H1 (cell line): ENCODE measurements at regions not wholly inside any gene's neighbourhood (a gene's known extent, or its start where the extent isn't known, plus 50 kb on each side); places are given as distances from the start of the nearest gene placed in this dataset.

ENCODE experiments used
- CTCF ChIA-PET: fragments of 300-600 bp; sonication (Branson Sonifier 250); formaldehyde crosslinking; loops from one replicate; lab custom pipeline; 2021; ENCODE audit not compliant: partially characterized antibody; lab: Charles Lee
- POLR2A ChIA-PET: fragments of 300-600 bp; sonication (Branson Sonifier 250); formaldehyde crosslinking; loops from one replicate; lab custom pipeline; 2021; ENCODE audit warnings: inconsistent platforms; ENCODE audit not compliant: partially characterized antibody; lab: Charles Lee
- DNase-seq, 2 experiments: peaks; one replicate each; pipeline versions ENCODE4 v3.0.0 to v3.0.0-alpha.2; 2010 to 2022; ENCODE audit warnings: low spot score in 2 of 2, low read depth in 1 of 2, mixed read lengths in 1 of 2
- FAIRE-seq: peaks from 2 replicates; lab custom pipeline; 2011; peaks lifted over from hg19 to GRCh38; lab: Jason Lieb, UNC
- H2AFZ ChIP-seq: 2 replicates; pipeline ENCODE4 v1.8.1; 2012; ENCODE audit warnings: low read length, inconsistent platforms
- H2AK5ac ChIP-seq: 2 replicates; pipeline ENCODE4 v1.6.1; 2013; ENCODE audit warnings: low read depth, low read length
- H2BK120ac ChIP-seq: replicated peaks from 2 replicates; pipeline ENCODE3; 2013; ENCODE audit warnings: low read depth, low read length, inconsistent platforms
- H2BK12ac ChIP-seq: 2 replicates; pipeline ENCODE4 v1.6.1; 2013; ENCODE audit warnings: low read depth, low read length
- H2BK15ac ChIP-seq: 2 replicates; pipeline ENCODE4 v1.6.1; 2013; ENCODE audit warnings: low read length
- H2BK20ac ChIP-seq: 2 replicates; pipeline ENCODE4 v1.6.1; 2013; ENCODE audit warnings: low read length
- H2BK5ac ChIP-seq: 2 replicates; pipeline ENCODE4 v1.6.1; 2013; ENCODE audit warnings: low read depth, low read length
- H3K14ac ChIP-seq: 2 replicates; pipeline ENCODE4 v1.6.1; 2013; ENCODE audit warnings: inconsistent platforms; ENCODE audit not compliant: insufficient read length
- H3K18ac ChIP-seq: 2 replicates; pipeline ENCODE4 v1.6.1; 2013; ENCODE audit warnings: low read length; ENCODE audit errors: extremely low read depth
- H3K23ac ChIP-seq: 2 replicates; pipeline ENCODE4 v1.6.1; 2013; ENCODE audit warnings: inconsistent platforms; ENCODE audit not compliant: insufficient read length
- H3K23me2 ChIP-seq: 2 replicates; pipeline ENCODE4 v1.6.1; 2013; ENCODE audit warnings: low read depth, low read length
- H3K27ac ChIP-seq: 2 replicates; pipeline ENCODE4 v1.6.1; 2011; ENCODE audit warnings: low read depth, low read length, inconsistent platforms
- H3K27me3 ChIP-seq, 4 experiments: replicated peaks in 1 of 4; 1 replicate in 1 of 4; 2 replicates in 3 of 4; pipeline versions ENCODE4 v1.6.1 to v1.8.1; 2011 to 2013; ENCODE audit warnings: low read length in 3 of 4, mild to moderate bottlenecking in 3 of 4, inconsistent platforms in 2 of 4, mixed read lengths in 2 of 4, moderate library complexity in 1 of 4; ENCODE audit not compliant: control insufficient read depth in 3 of 4, insufficient read depth in 3 of 4; ENCODE audit errors: extremely low read depth in 1 of 4
- H3K36me3 ChIP-seq, 4 experiments: 2 replicates each; pipeline versions ENCODE4 v1.6.1 to v1.8.1; 2011 to 2013; ENCODE audit warnings: mild to moderate bottlenecking in 4 of 4, low read length in 3 of 4, moderate library complexity in 2 of 4, control low read depth in 1 of 4, inconsistent platforms in 1 of 4; ENCODE audit not compliant: insufficient read depth in 4 of 4, control insufficient read depth in 2 of 4
- H3K4ac ChIP-seq: replicated peaks from 2 replicates; pipeline ENCODE3; 2013; ENCODE audit warnings: low read length, low read depth, mixed read lengths, inconsistent platforms; ENCODE audit not compliant: insufficient read length
- H3K4me1 ChIP-seq, 4 experiments: replicated peaks in 1 of 4; 1 replicate in 1 of 4; 2 replicates in 3 of 4; pipeline versions ENCODE4 v1.6.1 to v1.8.1; 2011 to 2013; ENCODE audit warnings: low read length in 3 of 4, inconsistent platforms in 2 of 4, mixed read lengths in 1 of 4; ENCODE audit not compliant: insufficient read depth in 4 of 4, control insufficient read depth in 3 of 4
- H3K4me2 ChIP-seq, 2 experiments: 2 replicates each; pipeline versions ENCODE4 v1.6.1 to v1.8.1; 2011 to 2013; ENCODE audit warnings: low read depth in 2 of 2, low read length in 2 of 2, control low read depth in 1 of 2, inconsistent platforms in 1 of 2, mild to moderate bottlenecking in 1 of 2; ENCODE audit not compliant: insufficient read depth in 1 of 2
- H3K4me3 ChIP-seq, 4 experiments: fragments of 200-600, 300-600 bp in 1 of 4; sonication (generic), shearing (Covaris generic), sonication (Bioruptor Twin) in 1 of 4; 2 replicates each; pipeline versions ENCODE4 v1.5.1 to v1.8.1; 2011 to 2016; ENCODE audit warnings: low read length in 4 of 4, low read depth in 3 of 4, control low read depth in 2 of 4, inconsistent platforms in 2 of 4, mild to moderate bottlenecking in 2 of 4, mixed read lengths in 1 of 4, moderate library complexity in 1 of 4; ENCODE audit not compliant: insufficient read depth in 2 of 4; ENCODE audit errors: extremely low read depth in 1 of 4
- H3K56ac ChIP-seq: replicated peaks from 2 replicates; pipeline ENCODE3; 2013; ENCODE audit warnings: low read depth, mild to moderate bottlenecking, mixed read lengths, low read length, inconsistent platforms; ENCODE audit not compliant: insufficient read length
- H3K79me1 ChIP-seq: 2 replicates; pipeline ENCODE4 v1.6.1; 2013; ENCODE audit warnings: low read depth, low read length, control low read depth
- H3K79me2 ChIP-seq, 2 experiments: 2 replicates each; pipeline versions ENCODE4 v1.6.1 to v1.8.1; 2012 to 2013; ENCODE audit warnings: low read length in 2 of 2, mild to moderate bottlenecking in 2 of 2, inconsistent platforms in 1 of 2; ENCODE audit not compliant: insufficient read depth in 2 of 2, control insufficient read depth in 1 of 2
- H3K9ac ChIP-seq, 4 experiments: replicated peaks in 1 of 4; 1 replicate in 1 of 4; 2 replicates in 3 of 4; pipeline versions ENCODE4 v1.6.1 to v1.8.1; 2011 to 2013; ENCODE audit warnings: low read depth in 3 of 4, low read length in 3 of 4, control low read depth in 2 of 4, mild to moderate bottlenecking in 2 of 4, moderate library complexity in 2 of 4, inconsistent platforms in 1 of 4; ENCODE audit errors: extremely low read depth in 1 of 4
- H3K9me3 ChIP-seq, 2 experiments: 2 replicates each; pipeline versions ENCODE4 v1.6.1 to v1.8.1; 2012 to 2013; ENCODE audit warnings: mild to moderate bottlenecking in 2 of 2, moderate library complexity in 2 of 2, control low read depth in 1 of 2, inconsistent platforms in 1 of 2, low read depth in 1 of 2, low read length in 1 of 2, mixed read lengths in 1 of 2; ENCODE audit not compliant: insufficient read depth in 2 of 2
- H4K20me1 ChIP-seq, 2 experiments: replicated peaks in 1 of 2; 2 replicates each; pipeline versions ENCODE3 to v1.8.1; 2011 to 2013; ENCODE audit warnings: inconsistent platforms in 2 of 2, low read length in 2 of 2, mild to moderate bottlenecking in 1 of 2; ENCODE audit not compliant: insufficient read depth in 2 of 2, control insufficient read depth in 1 of 2
- H4K5ac ChIP-seq: 2 replicates; pipeline ENCODE4 v1.6.1; 2013; ENCODE audit warnings: low read length, low read depth, mixed read lengths, inconsistent platforms; ENCODE audit not compliant: insufficient read length
- H4K8ac ChIP-seq: 2 replicates; pipeline ENCODE4 v1.8.0; 2013; ENCODE audit warnings: mild to moderate bottlenecking, moderate library complexity, low read length, inconsistent platforms; ENCODE audit not compliant: insufficient read depth; ENCODE audit errors: extremely low read depth
- H4K91ac ChIP-seq: replicated peaks from 2 replicates; pipeline ENCODE3; 2013; ENCODE audit warnings: low read length, mixed read lengths, inconsistent platforms; ENCODE audit not compliant: insufficient read length
- FOSL1 ChIP-seq: IDR thresholded peaks from 2 replicates; pipeline ENCODE4 v1.6.1; 2011; ENCODE audit warnings: mild to moderate bottlenecking, low read depth, low read length, moderate library complexity; ENCODE audit not compliant: insufficient read depth
- GABPA ChIP-seq: IDR thresholded peaks from 2 replicates; pipeline ENCODE4 v1.6.1; 2011; ENCODE audit warnings: mild to moderate bottlenecking, low read length, moderate library complexity, borderline replicate concordance; ENCODE audit not compliant: insufficient read depth
- SP4 ChIP-seq: IDR thresholded peaks from 2 replicates; pipeline ENCODE4 v1.6.1; 2012; ENCODE audit warnings: low read length, inconsistent platforms
- WGBS, 2 experiments: shearing (Covaris generic) in 1 of 2; methylation state at CpG; one replicate each; pipeline versions ENCODE4 v1.1.6 to v1.1.7; 2013 to 2015; ENCODE audit warnings: low lambda C conversion rate in 2 of 2, mixed read lengths in 2 of 2, inconsistent platforms in 1 of 2, low coverage in 1 of 2, missing lambda C conversion rate in 1 of 2; ENCODE audit not compliant: insufficient replicate concordance in 2 of 2, insufficient coverage in 1 of 2, insufficient read length in 1 of 2; ENCODE audit errors: extremely low coverage in 1 of 2, missing lambda C conversion rate in 1 of 2; 5-methylcytosine and 5-hydroxymethylcytosine counted together
- TF ChIP-seq, protein P1 (sequence below): IDR thresholded peaks from 2 replicates; pipeline ENCODE4 v1.6.1; 2012; ENCODE audit warnings: inconsistent platforms
- TF ChIP-seq, protein P2 (sequence below), 3 experiments: IDR thresholded peaks; 1 replicate in 2 of 3; 2 replicates in 1 of 3; pipeline versions ENCODE4 v1.5.1 to v1.6.1; 2011; ENCODE audit warnings: low read length in 3 of 3, mild to moderate bottlenecking in 3 of 3, inconsistent platforms in 2 of 3, low read depth in 1 of 3, moderate library complexity in 1 of 3; ENCODE audit not compliant: insufficient read depth in 1 of 3; ENCODE audit errors: control extremely low read depth in 1 of 3

DNA sequence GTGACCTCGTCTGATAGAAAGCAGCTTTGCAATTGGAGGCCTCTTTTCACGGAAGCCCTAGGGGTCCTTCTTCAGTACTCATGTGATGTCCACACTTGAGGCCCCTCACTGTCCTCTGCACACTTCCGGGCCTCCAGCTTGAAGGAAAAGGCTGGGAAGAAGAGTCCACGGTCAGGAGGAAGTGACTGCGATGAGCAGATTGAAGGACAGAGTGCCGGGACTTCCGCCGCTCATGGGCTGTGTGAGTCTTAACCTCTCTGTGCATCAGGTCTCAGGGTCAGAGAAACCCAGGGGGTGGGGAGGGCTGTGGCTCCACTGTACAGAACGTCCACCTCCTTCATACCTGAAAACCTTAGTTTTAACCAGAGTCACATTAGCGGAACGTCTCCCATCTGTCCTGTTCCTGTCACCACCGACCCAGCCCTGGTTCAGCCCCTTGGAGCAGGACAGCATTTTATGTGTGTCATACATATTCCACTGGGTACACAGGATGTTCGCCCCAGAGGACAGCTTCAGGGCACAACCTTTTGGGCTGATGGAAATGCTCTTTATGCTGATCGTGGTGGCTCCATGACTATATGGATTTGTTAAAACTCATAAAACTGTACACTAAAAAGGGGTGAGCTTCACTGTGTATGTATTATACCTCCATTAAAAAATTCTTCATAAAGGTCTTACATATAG, 51.0 kb upstream of the SORCS2 start:
- WGBS, 2 experiments = 89% methylated on average over 14 of the region's 14 CpGs; no CpG with 5 or more reads in 1 of the 2 experiments
- Histone ChIP-seq H3K9me3 (no peaks in the 10 kb centered on the region), H3K4me2 (no peak overlapping the region), H3K79me1 (no peaks in the 10 kb centered on the region), H2BK15ac (no peak overlapping the region), H3K9ac (no peak overlapping the region), H2AK5ac (no peak overlapping the region), H3K36me3 (no peaks in the 10 kb centered on the region), H2BK20ac (no peak overlapping the region), H4K91ac (no peak overlapping the region), H4K8ac (no peak overlapping the region), H3K56ac (no peak overlapping the region), H3K23ac (no peak overlapping the region), H3K23me2 (no peaks in the 10 kb centered on the region), H3K4ac (no peak overlapping the region), H2BK120ac (no peak overlapping the region), H2AFZ (no peak overlapping the region), H3K27ac (no peak overlapping the region), H4K5ac (no peak overlapping the region), H3K4me1 (no peaks in the 10 kb centered on the region; a peak in 2 of 7 replicates), H3K14ac (no peak overlapping the region), H2BK5ac (no peak overlapping the region), H3K79me2 (no peaks in the 10 kb centered on the region), H3K27me3 (no peaks in the 10 kb centered on the region), H2BK12ac (no peak overlapping the region), H4K20me1 (no peaks in the 10 kb centered on the region), H3K4me3 (no peak overlapping the region), H3K18ac (no peak overlapping the region)
- no peak for DNase-seq
- ChIA-PET POLR2A (no interaction called here), CTCF (interaction anchor here (0.6 to 1.3 kb wide), 3 partner anchors 9 to 1127 kb away, joined by 3 to 8 read pairs (median 3); no protein-coding TSS in a partner anchor)
- TF ChIP-seq SP4 (no peak), GABPA (no peak), FOSL1 (no peak)
- TF ChIP-seq, protein P1, sequence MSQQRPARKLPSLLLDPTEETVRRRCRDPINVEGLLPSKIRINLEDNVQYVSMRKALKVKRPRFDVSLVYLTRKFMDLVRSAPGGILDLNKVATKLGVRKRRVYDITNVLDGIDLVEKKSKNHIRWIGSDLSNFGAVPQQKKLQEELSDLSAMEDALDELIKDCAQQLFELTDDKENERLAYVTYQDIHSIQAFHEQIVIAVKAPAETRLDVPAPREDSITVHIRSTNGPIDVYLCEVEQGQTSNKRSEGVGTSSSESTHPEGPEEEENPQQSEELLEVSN = no peak
- TF ChIP-seq, protein P2, sequence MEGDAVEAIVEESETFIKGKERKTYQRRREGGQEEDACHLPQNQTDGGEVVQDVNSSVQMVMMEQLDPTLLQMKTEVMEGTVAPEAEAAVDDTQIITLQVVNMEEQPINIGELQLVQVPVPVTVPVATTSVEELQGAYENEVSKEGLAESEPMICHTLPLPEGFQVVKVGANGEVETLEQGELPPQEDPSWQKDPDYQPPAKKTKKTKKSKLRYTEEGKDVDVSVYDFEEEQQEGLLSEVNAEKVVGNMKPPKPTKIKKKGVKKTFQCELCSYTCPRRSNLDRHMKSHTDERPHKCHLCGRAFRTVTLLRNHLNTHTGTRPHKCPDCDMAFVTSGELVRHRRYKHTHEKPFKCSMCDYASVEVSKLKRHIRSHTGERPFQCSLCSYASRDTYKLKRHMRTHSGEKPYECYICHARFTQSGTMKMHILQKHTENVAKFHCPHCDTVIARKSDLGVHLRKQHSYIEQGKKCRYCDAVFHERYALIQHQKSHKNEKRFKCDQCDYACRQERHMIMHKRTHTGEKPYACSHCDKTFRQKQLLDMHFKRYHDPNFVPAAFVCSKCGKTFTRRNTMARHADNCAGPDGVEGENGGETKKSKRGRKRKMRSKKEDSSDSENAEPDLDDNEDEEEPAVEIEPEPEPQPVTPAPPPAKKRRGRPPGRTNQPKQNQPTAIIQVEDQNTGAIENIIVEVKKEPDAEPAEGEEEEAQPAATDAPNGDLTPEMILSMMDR (IDR thresholded peaks at IDR 0.05; ENCODE audit: control extremely low read depth in 1 of 3, insufficient read depth in 1 of 3, low read depth in 1 of 3, low read length in 3 of 3) = no peak
- FAIRE-seq = no peak
